CD1c-positive myeloid dendritic cell (primary cell): ENCODE measurements at regions not wholly inside any gene's neighbourhood (a gene's known extent, or its start where the extent isn't known, plus 50 kb on each side); places are given as distances from the start of the nearest gene placed in this dataset.

Source experiments
- DNase-seq: peaks from one replicate; pipeline ENCODE4 v3.0.0-alpha.2; 2016; ENCODE audit errors: extremely low spot score

DNA sequence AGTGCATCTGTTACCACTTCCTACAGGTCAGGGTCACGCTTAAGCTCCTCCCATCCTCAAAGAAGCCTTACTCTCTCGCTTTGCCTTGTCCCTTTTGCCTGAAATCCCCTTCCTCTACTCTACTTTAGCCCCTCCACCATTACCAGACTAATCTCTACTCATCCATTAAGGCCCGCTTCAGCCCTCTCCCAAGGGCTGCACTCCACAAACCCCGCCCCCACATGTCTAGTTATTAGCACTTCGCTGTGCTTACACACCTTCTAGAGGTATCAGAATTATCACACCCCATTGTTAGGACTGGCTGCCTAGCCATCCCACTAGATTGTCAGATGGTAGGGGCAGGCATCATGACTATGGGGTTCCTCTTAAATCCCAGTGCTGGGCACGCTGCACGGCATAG, 565.7 kb upstream of the WWC1 start:
- no peak for DNase-seq

GRCh38 chr5:167726642-167727041, 564.8 kb upstream of the WWC1 start:
- no peak for DNase-seq

DNA sequence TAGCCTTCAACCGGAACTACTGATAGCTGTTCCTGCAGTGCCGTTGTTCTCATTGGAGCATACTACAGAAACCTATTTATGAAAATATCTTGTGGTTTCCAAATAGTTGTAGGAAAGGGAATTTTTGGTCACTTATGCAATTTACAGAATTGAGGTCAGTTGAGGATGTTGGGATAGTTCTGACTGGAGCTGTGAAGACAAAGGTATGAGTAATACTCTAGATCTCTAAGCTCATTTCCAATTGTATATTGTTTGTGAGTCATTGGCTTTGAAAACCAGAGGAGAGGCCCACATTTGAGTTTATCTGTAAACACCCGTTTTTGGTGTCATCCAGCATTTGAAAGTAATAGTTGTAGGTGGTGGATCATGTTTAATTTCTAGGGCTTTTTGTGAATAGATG, 561.3 kb upstream of the WWC1 start:
- no peak for DNase-seq

- no peak for DNase-seq
Measured at GRCh38 chr5:167730656-167731055, 560.8 kb upstream of the WWC1 start.

GRCh38 chr5:167731951-167732350, 559.5 kb upstream of the WWC1 start:
- DNase-seq: no peak

GRCh38 chr5:167732499-167732898, 558.9 kb upstream of the WWC1 start:
- no peak for DNase-seq

GRCh38 chr5:167736992-167737391, 554.5 kb upstream of the WWC1 start:
- DNase-seq: no peak

DNA sequence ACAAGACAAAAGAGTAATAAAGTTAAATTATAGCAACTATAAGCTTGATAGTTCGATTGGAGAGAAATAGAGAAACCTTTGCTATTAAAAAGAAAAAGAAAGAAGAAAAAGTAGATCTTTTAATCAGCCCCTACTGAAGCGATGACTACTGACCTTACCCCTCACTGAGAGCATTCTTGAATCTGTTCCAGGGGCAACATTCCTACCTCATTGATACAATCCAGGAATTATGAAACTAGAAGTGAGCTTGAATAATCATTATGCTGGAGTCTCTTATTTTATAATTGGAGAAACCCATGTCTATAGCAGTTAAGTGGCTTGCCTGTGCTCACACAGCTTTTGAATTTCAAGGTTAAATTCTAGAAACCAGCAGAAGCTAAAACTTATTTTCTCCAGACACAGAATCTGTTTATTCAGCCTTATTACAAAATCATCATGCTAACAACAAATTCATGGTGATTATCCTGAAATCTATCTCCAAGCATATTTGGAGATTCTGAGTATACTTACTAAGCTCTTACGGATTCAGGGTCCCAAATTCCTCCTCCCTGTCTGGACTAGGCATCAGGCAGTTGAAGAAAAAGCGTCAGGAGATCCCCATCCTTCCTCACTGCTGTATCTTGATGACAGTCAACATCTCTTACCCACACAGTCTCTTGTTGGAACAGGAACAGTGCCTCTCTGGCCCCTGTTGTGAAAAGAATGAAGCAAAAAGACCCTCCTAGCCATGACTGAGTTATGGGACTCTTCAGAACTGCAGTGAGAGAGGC, 547.6 kb upstream of the WWC1 start:
- DNase-seq: no peak

- DNase-seq: no peak
Measured at GRCh38 chr5:167745868-167746267, 545.6 kb upstream of the WWC1 start.

- no peak for DNase-seq
Measured at GRCh38 chr5:167750586-167750985, 540.9 kb upstream of the WWC1 start.

DNA sequence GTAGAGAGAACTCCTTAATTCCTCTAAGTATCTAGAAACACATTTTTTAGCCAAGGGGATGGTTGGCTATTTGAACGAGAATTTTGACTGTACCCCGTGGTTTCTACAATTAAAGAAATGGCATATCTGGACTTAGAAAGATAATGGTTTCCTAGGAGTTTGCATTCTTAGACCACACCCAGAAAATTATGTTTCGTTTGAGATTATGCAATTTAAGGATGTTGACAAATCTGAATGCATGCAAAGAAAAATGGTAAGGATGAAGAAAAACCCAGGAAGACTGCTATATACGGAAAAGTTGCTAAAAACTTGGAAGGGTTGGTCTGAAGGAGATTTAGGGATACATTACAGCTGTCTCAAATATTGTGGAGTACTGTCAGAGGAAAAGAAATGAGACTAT, 538.5 kb upstream of the WWC1 start:
- DNase-seq: no peak

- no peak for DNase-seq
Measured at GRCh38 chr5:167753725-167754490, 537.5 kb upstream of the WWC1 start.

- no peak for DNase-seq
Measured at GRCh38 chr5:167754501-167755021, 536.9 kb upstream of the WWC1 start.

- DNase-seq: no peak
Measured at GRCh38 chr5:167755420-167755819, 536.0 kb upstream of the WWC1 start.

DNA sequence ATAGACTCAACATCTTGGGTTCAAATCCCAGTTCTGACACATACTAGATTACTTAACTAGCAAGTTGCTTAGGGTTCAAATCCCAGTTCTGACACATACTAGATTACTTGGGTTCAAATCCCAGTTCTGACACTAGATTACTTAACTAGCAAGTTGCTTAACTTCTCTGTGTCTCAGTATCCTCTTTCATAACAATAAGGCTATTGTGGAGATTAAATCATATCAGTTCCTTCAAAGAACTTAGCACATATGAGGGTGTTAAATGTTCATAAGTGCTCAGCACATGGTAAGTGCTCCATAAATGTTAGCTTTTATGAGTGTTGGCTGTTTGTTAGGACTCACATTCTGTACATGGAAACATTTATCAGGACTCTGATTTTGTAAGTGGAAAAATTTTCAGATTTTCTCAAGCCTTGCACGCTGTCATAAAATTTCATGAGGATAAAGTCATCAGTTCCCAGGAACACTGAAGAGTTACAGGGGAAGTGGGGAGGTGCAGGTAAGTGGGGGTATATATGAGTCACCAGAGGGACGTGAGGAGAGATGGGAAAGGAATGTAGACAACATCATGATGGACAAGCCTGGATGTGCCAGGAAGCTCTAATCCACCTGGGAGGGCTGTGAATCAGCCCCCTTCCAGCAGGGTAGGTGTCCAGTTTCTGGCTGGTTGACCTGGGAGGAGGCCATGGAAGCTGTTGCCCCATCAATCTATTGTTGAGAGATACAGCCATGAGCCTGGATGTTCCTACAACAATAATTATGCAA, 532.2 kb upstream of the WWC1 start:
- DNase-seq: no peak

- no peak for DNase-seq
Measured at GRCh38 chr5:167763772-167764171, 527.7 kb upstream of the WWC1 start.

- DNase-seq: no peak
Measured at GRCh38 chr5:167764641-167765289, 526.7 kb upstream of the WWC1 start.

DNA sequence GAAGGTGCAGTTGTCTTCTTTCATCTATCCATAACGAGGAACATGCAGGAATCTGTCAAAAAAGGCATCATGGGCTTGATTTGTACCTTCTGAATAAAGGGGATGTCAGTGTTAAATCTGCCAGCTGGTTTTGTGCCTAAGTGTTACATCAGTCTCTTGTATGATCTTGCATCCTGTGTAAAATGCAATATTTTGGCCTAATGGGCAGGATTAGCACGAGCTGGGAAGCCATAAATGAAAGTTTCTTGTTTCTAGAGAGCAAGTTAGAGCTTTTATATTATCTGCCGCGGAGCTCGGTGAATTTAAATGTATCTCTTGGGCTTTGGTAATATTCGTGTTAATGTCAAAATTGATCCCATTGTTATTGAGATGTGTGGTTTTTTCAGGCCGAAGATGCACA, 526.1 kb upstream of the WWC1 start:
- no peak for DNase-seq

GRCh38 chr5:167766957-167767356, 524.5 kb upstream of the WWC1 start:
- DNase-seq: no peak

DNA sequence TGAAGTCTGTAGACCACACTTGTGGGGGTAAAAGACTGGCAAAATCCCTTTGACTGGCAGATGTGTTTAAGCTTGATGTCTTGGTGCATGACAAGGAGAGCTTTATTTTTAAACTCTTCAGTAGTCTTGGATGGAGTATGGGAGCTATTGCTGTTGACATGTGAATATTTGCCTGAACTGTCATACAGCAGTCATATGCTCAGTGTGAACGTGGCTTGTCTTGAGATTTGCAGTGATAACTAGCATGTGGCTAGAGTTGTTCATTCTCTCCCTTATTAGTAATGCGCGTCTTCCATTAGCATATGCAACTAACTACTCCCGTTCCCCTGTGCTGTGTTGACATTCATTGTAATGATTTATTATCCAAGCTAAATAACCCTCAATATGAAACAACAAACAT, 523.6 kb upstream of the WWC1 start:
- DNase-seq: no peak

DNA sequence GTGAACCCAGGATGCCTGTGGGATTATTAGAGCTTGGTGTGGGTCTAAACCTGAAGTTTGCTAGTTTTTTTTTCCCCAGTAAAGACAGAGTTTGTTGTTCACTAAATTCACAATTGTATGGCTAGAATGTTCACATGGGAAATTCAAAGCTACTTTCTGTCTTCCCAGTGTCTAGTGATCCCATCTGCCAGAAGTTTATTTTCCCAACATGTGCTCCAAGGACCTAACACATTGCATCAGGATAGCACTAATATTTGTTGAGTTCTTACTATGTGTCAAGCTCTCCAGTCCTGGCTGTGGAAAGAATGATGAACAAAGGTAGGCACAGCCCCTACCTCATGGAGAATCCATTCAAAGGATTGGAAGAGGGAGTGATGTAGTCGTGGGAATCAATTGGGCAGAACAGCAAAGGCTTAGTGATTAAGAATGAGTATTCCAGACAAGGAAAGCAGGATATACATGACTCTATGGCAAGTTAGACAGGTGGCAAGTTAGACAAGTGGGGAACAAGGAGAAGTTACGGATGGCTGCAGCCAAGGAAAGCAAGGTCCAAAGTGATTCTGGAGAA, 521.5 kb upstream of the WWC1 start:
- no peak for DNase-seq

- no peak for DNase-seq
Measured at GRCh38 chr5:167770461-167770860, 521.0 kb upstream of the WWC1 start.
